Hindlimb muscle (tissue), 1 donor: ENCODE measurements at regions not wholly inside any gene's neighbourhood (a gene's known extent, or its start where the extent isn't known, plus 50 kb on each side); places are given as distances from the start of the nearest gene placed in this dataset.
A peak's percentile ranks its signal among the peaks of the same experiment; 100 is the strongest.
"Not testable (repeated sequence)": the region's sequence is repeated elsewhere in the genome, so short reads cannot be mapped to it uniquely, and the experiment has no call there.

ENCODE experiments used
- DNase-seq: peaks from one replicate; pipeline ENCODE4 v3.0.0-alpha.2; 2013

DNA sequence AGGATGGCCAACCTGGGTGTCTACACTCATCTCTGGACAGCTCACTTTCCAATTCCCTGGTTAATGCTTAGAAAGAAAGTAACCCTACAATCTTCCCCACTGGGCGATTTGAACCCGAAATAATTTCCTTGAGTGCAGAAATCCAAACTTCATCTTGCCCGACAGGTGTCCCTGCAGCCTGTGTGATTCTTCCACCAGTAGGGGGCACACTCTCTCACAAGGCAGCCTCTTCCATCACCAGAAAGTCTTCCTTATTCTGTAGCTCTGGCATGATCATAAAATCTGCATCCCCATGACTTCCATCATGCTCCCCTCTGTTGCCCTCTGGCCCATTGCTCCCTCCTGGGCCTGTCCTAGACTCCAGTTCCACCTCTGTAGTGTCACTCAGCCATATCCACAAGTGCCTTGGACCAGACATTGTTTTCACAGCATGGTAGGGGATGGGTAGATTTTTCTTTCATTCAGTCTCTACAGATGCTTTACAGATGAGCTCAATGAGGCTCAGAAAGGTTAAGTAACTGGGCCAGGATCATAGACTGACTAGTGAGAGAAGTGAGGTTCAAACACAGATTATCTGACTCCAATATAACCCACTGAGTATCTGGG, 170.4 kb upstream of the SPTLC3 start:
- DNase-seq, result no peak

DNA sequence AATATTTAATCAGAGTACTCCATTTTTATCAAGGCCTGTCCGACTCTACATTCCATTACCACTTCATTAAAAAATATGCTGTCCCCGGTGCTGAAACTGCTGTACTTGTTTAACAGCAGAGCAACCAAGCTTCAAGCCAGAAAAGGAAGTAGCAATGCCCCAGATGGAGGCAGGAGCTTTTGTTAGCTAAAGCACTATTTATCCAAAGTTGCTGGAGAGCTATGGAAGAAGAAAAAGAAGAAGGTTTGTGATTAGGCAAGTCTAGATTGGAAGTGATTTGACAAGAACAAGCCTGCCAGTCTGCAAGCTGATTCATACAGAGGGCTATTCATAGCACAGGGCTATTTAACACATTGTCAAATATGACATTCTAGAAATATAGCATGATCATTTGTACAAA, 160.9 kb upstream of the SPTLC3 start:
- peak; percentile 29 for DNase-seq

DNA sequence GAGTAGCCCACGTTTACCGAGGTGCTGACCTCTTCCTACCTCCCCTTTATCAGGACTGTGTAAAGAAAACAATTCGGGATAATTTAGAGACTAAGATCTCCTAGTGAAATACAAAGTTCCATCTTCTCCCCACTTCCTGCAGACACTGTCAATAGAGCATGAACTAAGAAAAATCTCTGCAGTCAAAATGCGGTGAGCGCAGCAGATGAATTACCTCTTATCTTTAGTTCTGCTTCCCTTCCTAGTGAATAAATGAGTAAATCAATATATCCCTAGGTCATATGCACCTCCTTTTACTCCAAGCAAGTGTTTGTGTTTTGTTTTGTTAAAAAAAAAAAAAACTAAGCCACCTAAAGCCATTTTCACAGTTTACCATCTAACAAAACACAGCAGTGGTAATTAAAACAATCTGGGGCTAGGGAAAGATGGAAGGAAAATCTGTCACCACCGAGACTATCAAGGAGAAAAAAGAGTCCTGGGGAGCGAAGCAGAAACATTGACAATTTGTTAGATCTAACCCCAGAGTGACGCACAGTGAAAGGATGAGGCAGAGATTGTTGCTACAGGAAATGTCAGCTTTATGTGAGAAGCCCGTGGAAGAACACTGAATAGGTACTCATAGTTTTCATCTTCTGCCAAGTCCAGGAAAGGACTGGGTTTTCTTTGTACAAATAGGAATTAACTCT, 159.4 kb upstream of the SPTLC3 start:
- DNase-seq, result no peak

- not testable (repeated sequence) for DNase-seq
These were observed 151.1 kb upstream of the SPTLC3 start for GRCh38 chr20:12857643-12858042.

- no peak for DNase-seq
These were observed 148.0 kb upstream of the SPTLC3 start for GRCh38 chr20:12860619-12861247.

- no peak for DNase-seq
These were observed 139.1 kb upstream of the SPTLC3 start for GRCh38 chr20:12869669-12870068.

DNA sequence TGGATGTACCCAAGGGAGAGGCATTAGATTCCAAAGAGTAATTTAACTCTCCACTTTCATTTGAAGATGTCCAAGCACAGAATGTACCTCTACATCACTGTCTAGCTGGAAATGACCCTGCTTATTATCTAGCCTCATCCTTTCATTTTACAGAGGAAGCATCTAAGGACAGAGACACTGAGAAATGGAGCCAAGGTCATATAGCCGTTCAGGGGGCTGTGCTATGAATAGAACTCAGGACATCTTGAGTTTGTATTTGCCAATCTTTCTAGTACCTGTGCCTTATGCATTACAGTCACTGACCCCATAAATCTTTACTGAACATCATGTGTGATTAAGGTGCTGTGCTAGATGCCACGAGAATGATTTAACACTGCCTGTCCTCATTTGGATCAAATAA, 138.2 kb upstream of the SPTLC3 start:
- no peak for DNase-seq

DNA sequence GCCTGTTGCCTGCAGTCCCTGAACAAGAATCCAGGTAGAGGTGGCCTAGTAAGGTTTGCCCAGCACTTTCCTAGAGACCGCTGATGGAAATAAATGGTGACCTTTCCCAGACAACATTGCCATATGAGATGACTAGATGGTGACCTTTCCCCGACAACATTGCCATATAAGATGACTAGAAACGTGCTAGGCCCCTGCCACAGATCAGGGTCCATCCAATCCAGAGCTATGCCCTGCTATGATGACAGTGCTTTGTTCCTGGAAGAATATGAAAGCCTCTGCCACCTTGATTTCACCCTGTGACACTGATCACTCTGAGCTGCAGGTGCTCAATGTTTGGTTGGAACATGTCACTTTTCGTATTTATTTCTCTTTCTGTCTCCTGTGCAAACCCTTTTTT, 133.8 kb upstream of the SPTLC3 start:
- DNase-seq, result no peak

- DNase-seq, result no peak
These were observed 133.3 kb upstream of the SPTLC3 start for GRCh38 chr20:12875510-12875909.

DNA sequence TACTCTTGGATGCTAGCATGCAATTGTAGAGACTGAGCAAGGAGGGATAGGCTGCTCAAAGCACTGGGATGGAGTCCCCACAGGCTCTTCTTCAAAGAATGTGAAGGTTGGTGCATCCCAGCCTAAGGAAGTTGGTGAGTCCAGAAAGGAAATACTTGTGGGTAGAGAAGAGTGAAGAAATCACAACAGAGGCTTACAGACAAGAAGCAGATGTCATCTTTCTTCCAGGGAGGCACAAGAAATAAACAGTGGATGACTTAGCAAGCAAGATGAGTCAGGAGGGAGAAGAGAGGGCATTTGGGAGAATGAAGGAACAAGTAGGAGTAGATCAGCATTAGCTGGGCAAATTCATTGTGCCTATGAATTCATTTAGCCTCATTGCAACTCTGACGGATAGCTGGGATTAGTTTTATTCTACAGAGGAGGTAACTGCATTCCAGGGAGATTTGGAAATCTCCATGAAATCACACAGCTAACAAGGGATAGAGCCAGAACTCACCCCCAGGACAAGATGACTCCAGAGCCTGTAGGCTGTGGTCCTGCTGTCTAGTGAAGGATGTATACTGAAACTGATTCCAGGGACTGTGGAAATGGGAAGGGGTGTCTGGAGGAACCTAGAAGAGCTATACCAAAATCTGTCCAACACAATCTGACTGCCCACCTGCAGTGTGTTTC, 125.8 kb upstream of the SPTLC3 start:
- no peak for DNase-seq

DNA sequence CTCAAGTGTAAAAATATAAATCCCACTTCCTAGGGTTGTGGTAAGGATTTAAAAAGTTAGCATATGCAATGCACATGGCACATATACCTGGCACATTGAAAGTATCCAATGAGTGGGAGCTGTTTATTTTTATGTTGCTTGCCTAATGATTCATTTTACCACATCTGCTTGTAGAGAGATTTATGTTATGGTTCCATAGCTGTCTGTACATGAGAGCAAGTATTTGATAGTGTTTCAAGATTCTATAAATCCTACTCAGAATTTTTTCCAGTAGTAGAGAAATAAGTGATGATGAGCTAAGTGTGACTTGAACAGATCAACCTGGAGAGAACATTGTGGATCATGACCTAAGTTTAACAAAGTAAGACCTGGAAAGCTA, 125.3 kb upstream of the SPTLC3 start:
- no peak for DNase-seq

DNA sequence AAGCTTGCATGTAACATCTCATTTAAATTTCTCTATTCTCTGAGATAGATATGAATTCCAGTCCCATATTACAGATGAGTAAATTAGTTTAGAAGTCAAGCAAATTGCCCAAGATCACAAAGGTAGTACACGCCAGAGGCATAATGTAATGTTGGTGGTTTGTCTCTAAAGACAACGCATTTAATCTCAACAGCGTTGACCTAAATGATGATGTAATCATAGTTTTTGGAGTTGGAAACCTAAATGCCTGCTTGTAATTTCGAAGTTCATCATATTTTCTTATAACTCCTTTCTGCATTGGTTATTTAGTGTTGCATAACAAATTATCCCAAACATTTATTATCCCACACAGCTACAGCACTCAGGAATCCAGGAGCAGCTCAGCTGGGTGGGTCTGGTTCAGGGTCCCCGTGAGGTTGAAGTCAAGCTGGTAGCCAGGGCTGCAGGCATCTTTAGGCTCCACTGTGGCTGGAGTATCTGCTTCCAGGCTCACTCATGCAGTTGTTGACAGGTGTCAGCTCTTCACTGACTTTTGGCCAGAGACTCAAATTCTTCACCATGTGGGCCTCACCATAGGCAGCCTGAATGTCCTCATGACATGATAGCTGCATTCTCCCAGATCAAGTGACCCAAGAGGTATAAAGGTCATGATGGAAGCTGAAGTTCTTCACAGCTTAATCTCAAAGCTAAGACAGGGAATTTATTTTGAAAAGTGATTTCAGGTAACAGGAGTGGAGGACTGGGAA, 122.0 kb upstream of the SPTLC3 start:
- no peak for DNase-seq

DNA sequence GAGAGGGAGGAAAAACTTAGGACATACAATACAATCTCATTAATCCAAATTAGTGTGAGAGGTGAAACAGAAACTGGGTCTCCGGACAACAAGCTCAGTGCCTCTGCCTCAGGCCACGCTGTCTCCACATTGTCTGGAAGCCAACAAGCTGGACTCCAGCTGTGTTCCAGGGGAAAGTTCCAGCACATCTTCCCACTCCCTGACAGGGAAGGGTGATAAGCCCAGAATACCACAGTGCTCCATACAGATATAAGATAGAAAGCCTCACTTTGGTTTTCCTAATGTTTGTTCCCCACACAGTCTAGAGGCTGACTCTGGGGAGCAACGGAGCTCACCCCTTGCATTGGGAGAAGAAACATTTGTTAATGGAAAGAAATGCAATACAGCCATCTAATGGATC, 117.1 kb upstream of the SPTLC3 start:
- DNase-seq, result no peak

- no peak for DNase-seq
These were observed 115.8 kb upstream of the SPTLC3 start for GRCh38 chr20:12893019-12893418.

- no peak for DNase-seq
These were observed 115.1 kb upstream of the SPTLC3 start for GRCh38 chr20:12893653-12894052.

GRCh38 chr20:12894089-12894488, 114.7 kb upstream of the SPTLC3 start:
- DNase-seq, result no peak

GRCh38 chr20:12896180-12896579, 112.6 kb upstream of the SPTLC3 start:
- DNase-seq, result no peak

DNA sequence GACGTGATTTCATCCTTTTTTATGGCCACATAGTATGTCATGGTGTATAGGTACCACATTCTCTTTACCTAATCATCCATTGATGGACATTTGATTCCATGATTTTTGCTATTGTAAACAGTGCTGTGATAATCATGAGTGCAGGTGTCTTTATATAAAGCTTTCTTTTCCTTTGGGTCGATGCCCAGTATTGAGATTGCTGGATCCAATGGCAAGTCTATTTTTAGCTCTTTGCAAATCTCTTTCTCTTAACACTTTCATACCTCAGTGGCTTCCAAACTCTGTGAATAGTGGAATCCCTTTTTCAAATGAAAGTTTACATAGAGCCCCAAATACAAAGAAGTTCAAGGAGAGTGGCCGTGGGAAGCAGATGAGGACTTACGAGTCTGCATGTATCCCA, 105.8 kb upstream of the SPTLC3 start:
- no peak for DNase-seq

- DNase-seq, result no peak
These were observed 102.4 kb upstream of the SPTLC3 start for GRCh38 chr20:12906361-12906760.

DNA sequence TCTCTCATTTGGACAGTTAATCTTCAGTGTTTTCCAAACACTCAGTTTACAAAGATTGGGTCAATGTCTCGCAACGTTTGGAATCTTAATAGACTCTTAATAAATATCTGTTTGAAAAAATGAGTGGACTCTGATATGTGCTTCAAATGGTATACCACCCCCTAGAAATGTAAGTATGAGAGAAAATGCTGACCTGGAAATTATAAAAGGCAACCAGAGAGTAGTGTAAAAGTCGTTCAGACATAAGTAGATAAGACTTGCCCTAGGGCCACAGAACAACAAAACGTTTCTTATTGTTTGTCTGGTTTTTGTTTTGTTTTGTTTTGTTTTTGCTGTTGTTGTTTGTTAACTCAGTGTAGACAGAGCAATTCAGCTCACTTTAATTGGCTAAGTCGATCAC, 97.4 kb upstream of the SPTLC3 start:
- DNase-seq, result no peak

- DNase-seq, result no peak
These were observed 94.9 kb upstream of the SPTLC3 start for GRCh38 chr20:12913781-12914443.

- no peak for DNase-seq
These were observed 94.0 kb upstream of the SPTLC3 start for GRCh38 chr20:12914804-12915203.
